ENCODE measurements at regions not wholly inside any gene's neighbourhood (a gene's known extent, or its start where the extent isn't known, plus 50 kb on each side); places are given as distances from the start of the nearest gene placed in this dataset.

- H2BK120ac ChIP-seq (replicated peaks; ENCODE audit: low read depth, low read length), result no peak overlapping the region
- no peaks in the 10 kb centered on the region for H3K79me2 ChIP-seq (ENCODE audit: control insufficient read depth in 1 of 2, insufficient read depth in 2 of 2, low read length in 2 of 2)
- H3K4me2 ChIP-seq (ENCODE audit: insufficient read depth in 1 of 2, low read depth in 2 of 2, low read length in 2 of 2), result no peak overlapping the region
- FAIRE-seq (no peak), DNase-seq (ENCODE audit: low read depth in 1 of 2, low spot score in 2 of 2) (no peak)
- H3K4ac ChIP-seq (replicated peaks; ENCODE audit: insufficient read length, low read depth, low read length), result no peak overlapping the region
- H3K4me1 ChIP-seq (replicated peaks in 1 of 4; ENCODE audit: control insufficient read depth in 3 of 4, insufficient read depth in 4 of 4, low read length in 3 of 4), result peaks cover 0 to 3% (median 0%) of the 10 kb centered on the region in 4 experiments; a peak in 1 of 7 replicates
- H3K56ac ChIP-seq (replicated peaks; ENCODE audit: insufficient read length, low read depth, low read length), result no peak overlapping the region
- no peak overlapping the region for H4K91ac ChIP-seq (replicated peaks; ENCODE audit: insufficient read length, low read length)
- no peaks in the 10 kb centered on the region for H3K36me3 ChIP-seq (ENCODE audit: control insufficient read depth in 2 of 4, insufficient read depth in 4 of 4, low read length in 3 of 4)
- H2AFZ ChIP-seq (ENCODE audit: low read length), result no peak overlapping the region
- WGBS, 2 experiments (ENCODE audit: extremely low coverage in 1 of 2, insufficient coverage in 1 of 2, insufficient read length in 1 of 2, insufficient replicate concordance in 2 of 2, low coverage in 1 of 2, low lambda C conversion rate in 2 of 2, missing lambda C conversion rate in 1 of 2), result 56% methylated on average over 1 of the region's 1 CpG; no CpG with 5 or more reads in 1 of the 2 experiments
- ChIA-PET CTCF (ENCODE audit: partially characterized antibody) (interaction anchor here (1.2 kb wide), 1 partner anchor 87 kb away, joined by 3 read pairs; no protein-coding TSS in a partner anchor), POLR2A (ENCODE audit: partially characterized antibody) (no interaction called here)
- TF ChIP-seq PHF8 (conservative IDR thresholded peaks at IDR 0.05; ENCODE audit: low read depth, low read length), result no peak
- no peak for TF ChIP-seq FOSL1 (IDR thresholded peaks at IDR 0.05; ENCODE audit: insufficient read depth, low read depth, low read length)
- TF ChIP-seq RXRA (IDR thresholded peaks at IDR 0.05; ENCODE audit: insufficient read depth, low read depth, low read length), result no peak
- TF ChIP-seq SIX5 (IDR thresholded peaks at IDR 0.05; ENCODE audit: low read depth, low read length), result no peak
- TF ChIP-seq TBP (IDR thresholded peaks at IDR 0.05; ENCODE audit: low read depth, low read length), result no peak
- TF ChIP-seq RNF2 (IDR thresholded peaks at IDR 0.05; ENCODE audit: borderline replicate concordance, low read depth, low read length, missing control alignments, poor library complexity, severe bottlenecking), result no peak
- no peak for TF ChIP-seq TCF12 (IDR thresholded peaks at IDR 0.05; ENCODE audit: low read depth, low read length)
- no peak for TF ChIP-seq NRF1 (IDR thresholded peaks at IDR 0.05; ENCODE audit: low read depth, low read length)
- TF ChIP-seq POLR2A (IDR thresholded peaks at IDR 0.05; ENCODE audit: control extremely low read depth in 1 of 2, low read depth in 2 of 2, low read length in 2 of 2), result no peak
- no peak overlapping the region for H3K4me3 ChIP-seq (ENCODE audit: extremely low read depth in 1 of 4, insufficient read depth in 2 of 4, low read depth in 3 of 4, low read length in 4 of 4)
- H2BK15ac ChIP-seq (ENCODE audit: low read length), result no peak overlapping the region
- no peak overlapping the region for H3K23ac ChIP-seq (ENCODE audit: insufficient read length)
- H3K27ac ChIP-seq (ENCODE audit: low read depth, low read length), result no peak overlapping the region
- no peak overlapping the region for H2BK20ac ChIP-seq (ENCODE audit: low read length)
- H3K79me1 ChIP-seq (ENCODE audit: low read depth, low read length), result no peaks in the 10 kb centered on the region
- no peak overlapping the region for H4K8ac ChIP-seq (ENCODE audit: extremely low read depth, insufficient read depth, low read length)
- no peak overlapping the region for H4K5ac ChIP-seq (ENCODE audit: insufficient read length, low read depth, low read length)
- no peak overlapping the region for H2AK5ac ChIP-seq (ENCODE audit: low read depth, low read length)
- H3K14ac ChIP-seq (ENCODE audit: insufficient read length), result no peak overlapping the region
- H2BK5ac ChIP-seq (ENCODE audit: low read depth, low read length), result no peak overlapping the region
- no peak overlapping the region for H3K9ac ChIP-seq (replicated peaks in 1 of 4; ENCODE audit: extremely low read depth in 1 of 4, low read depth in 3 of 4, low read length in 3 of 4)
- no peaks in the 10 kb centered on the region for H4K20me1 ChIP-seq (replicated peaks in 1 of 2; ENCODE audit: control insufficient read depth in 1 of 2, insufficient read depth in 2 of 2, low read length in 2 of 2)
- H2BK12ac ChIP-seq (ENCODE audit: low read depth, low read length), result no peak overlapping the region
- no peaks in the 10 kb centered on the region; the same call in 1 of the 2 replicates for H3K23me2 ChIP-seq (ENCODE audit: low read depth, low read length)
- H3K9me3 ChIP-seq (ENCODE audit: insufficient read depth in 2 of 2, low read depth in 1 of 2, low read length in 1 of 2), result peaks cover 6 to 9% of the 10 kb centered on the region in 2 experiments; a peak in 2 of 4 replicates
- no peaks in the 10 kb centered on the region; a peak in 1 of 7 replicates for H3K27me3 ChIP-seq (replicated peaks in 1 of 4; ENCODE audit: control insufficient read depth in 3 of 4, extremely low read depth in 1 of 4, insufficient read depth in 3 of 4, low read length in 3 of 4)
- H3K18ac ChIP-seq (ENCODE audit: extremely low read depth, low read length), result no peak overlapping the region
Observed at GRCh38 chr15:70227147-70227546, 129.4 kb upstream of the TLE3 start.

Measured in H1 (cell line).